ENCODE measurements at regions not wholly inside any gene's neighbourhood (a gene's known extent, or its start where the extent isn't known, plus 50 kb on each side); places are given as distances from the start of the nearest gene placed in this dataset.

DNA sequence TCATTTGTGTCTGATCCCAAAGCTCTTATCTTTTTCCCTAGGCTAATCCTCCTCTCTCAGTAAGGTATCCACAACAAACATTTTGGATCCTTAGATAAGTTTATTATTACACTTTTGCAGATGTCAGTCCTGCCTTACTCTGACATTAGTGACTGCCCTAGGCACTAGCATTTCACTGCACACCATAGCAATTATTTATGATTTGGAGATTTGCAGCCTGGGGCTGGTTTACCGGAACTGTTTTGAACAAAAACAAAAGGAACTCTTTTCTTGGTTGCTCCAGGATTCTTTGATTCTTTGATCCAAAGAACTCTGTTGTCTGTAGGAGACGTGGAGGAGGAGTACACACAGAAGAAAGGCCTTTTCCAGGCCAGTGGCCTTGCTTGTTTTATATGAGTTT, 80.4 kb downstream of the EDNRB start:
- no peak for DNase-seq

DNA sequence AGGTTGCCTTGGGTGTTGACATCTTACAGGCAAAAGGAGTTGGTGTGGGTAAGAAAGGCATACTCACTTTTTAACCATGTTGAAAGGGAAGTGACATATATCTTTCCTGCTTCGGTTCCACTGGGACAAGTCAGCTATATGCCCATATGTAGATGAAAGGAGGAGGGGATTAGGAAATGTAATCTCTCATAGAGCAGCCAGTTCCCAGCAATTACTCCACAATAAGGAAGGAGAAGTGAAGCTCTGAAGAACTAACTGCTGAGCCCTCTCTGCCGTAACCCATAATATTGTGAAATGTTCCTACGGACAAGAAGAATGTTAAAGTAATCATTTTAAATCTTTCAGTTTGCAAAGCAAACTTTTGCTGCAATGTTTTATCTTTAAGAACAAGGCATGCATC, 82.2 kb downstream of the EDNRB start:
- DNase-seq = peak; percentile 88

DNA sequence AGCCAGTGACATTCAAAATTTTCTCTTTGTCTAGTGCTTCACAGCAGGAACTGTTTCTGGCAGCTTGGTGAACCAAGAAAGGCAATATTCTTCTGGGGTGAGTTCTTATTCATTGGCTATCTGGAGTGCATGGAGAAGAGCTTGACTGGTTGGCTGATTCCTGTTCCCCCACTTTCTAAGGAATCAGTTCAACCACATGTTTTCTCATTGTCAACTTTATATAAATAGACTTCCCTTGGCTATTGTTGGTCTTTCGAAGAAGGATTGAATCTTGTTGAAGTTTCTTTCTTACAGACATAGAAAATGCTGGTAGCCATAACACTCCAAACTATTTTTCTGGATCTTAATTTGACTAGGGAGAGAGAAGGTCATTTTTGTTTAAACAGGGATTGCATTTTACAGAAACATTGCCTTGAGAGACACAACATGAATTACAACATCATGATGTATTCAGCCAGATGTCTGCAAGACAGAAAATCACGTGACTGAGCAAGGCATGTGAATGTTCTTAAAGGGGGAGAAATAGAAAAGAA, 85.2 kb downstream of the EDNRB start:
- DNase-seq = no peak

DNA sequence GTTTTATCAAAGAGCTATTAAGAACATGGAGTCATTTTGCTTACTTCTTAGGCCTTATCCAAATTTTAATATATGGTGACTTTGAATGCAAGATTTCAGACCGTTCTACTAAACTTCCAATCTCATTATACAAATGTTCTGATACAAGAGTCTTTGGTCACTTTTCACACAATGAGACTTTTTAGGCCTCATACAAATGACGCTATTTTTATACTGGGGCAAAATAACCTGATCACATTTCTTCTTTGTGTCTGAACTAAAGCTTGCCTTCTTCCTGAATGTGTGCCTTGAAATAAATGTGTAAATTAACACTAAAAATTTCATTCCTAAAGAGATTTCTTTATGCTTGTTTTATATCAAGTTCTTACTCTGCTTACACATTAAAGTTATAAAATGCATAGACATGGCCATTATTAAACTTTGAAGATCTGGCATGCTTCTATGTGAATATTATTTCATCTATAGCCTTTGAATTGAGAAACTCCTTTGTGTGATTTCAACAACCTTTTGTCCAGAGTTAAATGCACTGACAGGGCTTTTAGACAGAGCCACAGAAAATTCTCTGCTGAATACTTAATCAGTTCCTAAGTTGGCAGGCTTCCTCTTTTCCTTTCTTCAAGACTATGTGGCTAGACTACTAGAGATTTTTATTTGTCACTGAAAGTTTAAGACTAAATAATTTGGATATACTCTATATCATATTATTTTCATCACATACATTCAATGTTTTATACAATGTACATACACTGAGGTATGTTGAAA, 86.1 kb downstream of the EDNRB start:
- DNase-seq = peak; percentile 20

DNA sequence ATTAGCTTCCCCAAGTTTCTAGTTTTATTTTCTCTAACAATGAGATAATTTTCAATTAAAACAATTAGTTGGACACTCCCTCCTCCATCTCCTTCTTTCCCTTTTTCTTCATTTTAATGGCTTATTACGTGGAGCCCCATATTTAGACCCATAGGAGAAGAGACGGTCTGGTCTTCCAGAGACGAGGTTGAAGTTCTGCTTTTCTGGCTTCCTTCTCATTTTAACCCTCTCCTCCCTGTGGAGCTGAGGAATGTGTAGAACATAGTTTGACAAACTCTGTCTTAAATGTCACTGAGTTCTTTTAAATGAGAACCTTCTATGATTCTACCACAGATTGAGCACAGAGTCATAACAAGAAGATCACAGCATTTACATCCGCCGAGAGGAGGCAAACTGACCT, 86.8 kb downstream of the EDNRB start:
- no peak for DNase-seq

DNA sequence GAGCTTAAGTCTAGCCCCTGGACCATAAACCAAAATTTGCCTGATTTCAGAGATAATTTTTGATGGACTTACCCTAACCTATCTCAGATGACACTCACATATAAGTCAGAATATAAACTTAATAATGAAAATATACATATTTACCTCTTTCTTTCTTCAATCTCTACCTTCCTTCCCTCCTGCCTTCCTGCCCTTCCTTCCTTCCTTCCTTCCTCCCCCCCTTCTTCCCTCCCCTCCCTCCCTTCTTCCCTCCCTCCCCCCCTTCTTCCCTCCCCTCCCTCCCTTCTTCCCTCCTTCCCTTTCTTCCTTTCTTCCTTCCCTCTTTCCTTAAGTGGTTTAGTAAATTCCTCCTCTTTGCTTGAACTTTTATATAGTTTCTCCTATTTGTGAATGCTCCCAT, 88.7 kb downstream of the EDNRB start:
- DNase-seq = no peak

DNA sequence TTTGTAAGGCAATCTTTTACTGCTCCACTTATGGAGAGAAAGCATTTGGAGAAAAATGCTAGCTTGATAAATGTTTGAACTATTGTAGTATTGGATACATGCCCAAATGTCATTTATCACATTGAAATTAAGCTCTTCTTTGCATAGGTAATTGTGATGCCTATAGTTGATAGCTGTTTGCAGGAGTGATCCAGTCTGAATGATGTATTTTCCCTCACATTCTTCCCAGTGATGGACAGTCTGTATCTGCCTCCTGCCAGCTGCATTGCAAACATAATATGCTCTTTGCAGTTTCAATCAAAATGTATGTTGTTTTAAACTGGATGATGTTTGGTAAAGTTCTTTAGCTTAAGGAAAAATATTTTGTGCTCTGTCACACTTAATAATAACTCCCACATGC, 89.8 kb downstream of the EDNRB start:
- no peak for DNase-seq

DNA sequence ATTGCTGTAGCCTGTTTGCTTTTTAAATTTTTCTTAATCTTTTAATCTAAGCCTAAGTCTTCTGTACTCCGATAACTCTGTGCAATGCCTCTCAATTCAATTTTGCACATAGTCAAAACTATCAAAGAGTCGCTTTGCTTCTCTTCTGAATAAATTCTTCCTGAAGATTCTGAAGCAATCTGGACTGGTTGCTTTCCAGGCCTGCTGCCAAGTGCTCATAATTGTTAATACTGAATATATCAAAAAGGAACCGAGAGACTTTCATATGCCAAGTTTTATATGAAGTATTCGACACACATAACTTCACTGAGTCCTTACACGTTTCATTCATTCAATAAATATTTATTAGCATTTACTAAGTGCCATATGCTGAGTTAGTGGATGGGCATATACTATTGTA, 91.3 kb downstream of the EDNRB start:
- no peak for DNase-seq

DNA sequence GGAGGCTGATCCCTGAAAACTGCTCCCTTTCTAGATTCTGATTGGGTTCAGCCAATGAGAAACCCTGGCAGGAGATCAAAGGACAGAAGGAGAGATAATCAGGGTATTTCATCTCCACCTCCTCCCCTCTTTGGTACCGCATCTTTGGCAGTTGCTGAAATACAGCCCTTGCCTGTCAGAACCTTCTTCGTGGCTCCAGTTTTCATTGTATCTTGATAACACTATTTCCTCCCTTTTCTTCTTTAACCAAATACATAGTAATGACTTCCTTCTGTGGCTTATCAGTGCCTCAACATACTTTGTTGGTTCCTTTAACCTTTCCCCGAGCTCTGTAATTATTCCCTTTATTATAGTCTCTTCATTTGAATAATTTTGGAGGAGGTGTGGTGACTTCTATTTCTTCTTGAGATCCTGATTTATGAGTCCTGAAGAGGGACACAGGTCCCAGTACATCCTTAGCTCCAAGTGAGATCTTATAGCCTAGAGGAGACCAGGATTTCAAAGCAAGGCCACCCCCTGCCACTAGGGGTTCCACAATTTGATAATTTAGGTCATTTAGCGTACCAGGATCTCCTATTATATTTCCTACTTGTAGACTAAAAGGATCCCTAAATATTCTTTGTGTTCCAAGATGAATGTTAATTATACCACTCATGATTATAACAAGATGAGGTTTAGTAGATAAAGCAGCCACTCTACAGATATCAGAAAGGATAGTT, 98.0 kb downstream of the EDNRB start:
- DNase-seq = no peak

DNA sequence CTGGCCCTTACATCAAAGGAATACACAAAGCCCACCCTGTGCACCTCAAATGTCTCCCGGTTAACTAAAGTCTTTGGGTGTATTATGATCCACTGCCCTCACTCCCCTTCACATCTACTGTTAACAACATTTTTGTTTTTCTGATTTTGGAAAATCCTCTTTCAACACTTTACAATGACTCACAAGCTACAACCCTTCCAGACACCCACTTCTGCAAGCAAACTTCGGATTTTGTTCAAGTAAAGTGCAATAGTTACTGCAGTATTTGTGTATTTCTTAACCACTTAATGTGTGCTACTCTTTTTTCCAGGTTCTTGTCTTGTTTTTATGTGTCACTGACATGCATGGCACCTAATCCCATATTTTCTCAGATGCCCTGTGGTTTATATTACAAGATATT, 101.1 kb downstream of the EDNRB start:
- no peak for DNase-seq

DNA sequence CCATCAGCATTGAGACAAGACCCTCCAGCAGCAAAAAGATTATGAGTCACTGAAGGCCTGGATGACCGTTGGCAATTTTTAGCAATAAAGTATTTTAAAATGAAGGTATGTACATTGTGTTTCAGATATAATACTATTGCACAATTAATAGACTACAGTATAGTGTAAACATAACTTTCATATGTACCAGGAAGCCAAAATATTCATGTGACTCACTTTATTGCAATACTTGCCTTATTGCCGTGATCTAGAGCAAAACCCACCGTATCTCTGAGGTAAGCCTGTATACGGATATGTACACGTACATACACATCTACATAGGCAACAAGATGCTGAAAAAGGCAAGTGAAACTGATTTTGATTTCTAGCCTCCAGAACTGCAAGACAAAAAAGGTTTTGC, 103.3 kb downstream of the EDNRB start:
- no peak for DNase-seq
